GM12892 (cell line): ENCODE measurements at regions not wholly inside any gene's neighbourhood (a gene's known extent, or its start where the extent isn't known, plus 50 kb on each side); places are given as distances from the start of the nearest gene placed in this dataset.

Experiments used
- POLR2A ChIP-seq: IDR thresholded peaks from 2 replicates; pipeline ENCODE4 v1.6.1; 2011; ENCODE audit warnings: low read depth, low read length, control low read depth
- POLR2AphosphoS5 ChIP-seq: IDR thresholded peaks from 2 replicates; pipeline ENCODE4 v1.6.1; 2011; ENCODE audit warnings: low read depth, low read length, control low read depth

- TF ChIP-seq POLR2A (no peak), POLR2AphosphoS5 (no peak)
Measured at GRCh38 chr2:142673836-142674235, 203.6 kb upstream of the KYNU start.
